Body of pancreas (tissue), 4 donors: ENCODE measurements at regions not wholly inside any gene's neighbourhood (a gene's known extent, or its start where the extent isn't known, plus 50 kb on each side); places are given as distances from the start of the nearest gene placed in this dataset.

Experiments
- ATAC-seq: fragments of 150-250 bp; one replicate; pipeline ENCODE4 v1.9.1; 2016
- DNase-seq, 4 donors: peaks; one replicate each; pipeline ENCODE4 v3.0.0-alpha.2; 2019
- H3K27ac ChIP-seq, 4 donors: fragments of 200-600 bp; sonication (generic); 1 replicate in 3 of 4; 2 replicates in 1 of 4; pipeline versions ENCODE4 v1.5.1 to v1.6.1; 2016 to 2019; ENCODE audit warnings: mild to moderate bottlenecking in 1 of 4, mixed read lengths in 1 of 4, moderate library complexity in 1 of 4
- H3K27me3 ChIP-seq, 2 donors: fragments of 200-600 bp; sonication (generic); one replicate each; pipeline ENCODE4 v1.6.0; 2016; ENCODE audit warnings: mild to moderate bottlenecking in 1 of 2
- H3K36me3 ChIP-seq, 2 donors: fragments of 200-600 bp; sonication (generic); replicated peaks in 1 of 2; 2 replicates each; pipeline ENCODE4 v1.5.1; 2016; ENCODE audit warnings: low read depth in 2 of 2; ENCODE audit not compliant: insufficient read depth in 1 of 2
- H3K4me1 ChIP-seq: fragments of 200-600 bp; sonication (generic); one replicate; pipeline ENCODE4 v1.6.0; 2016
- H3K4me3 ChIP-seq, 2 donors: fragments of 200-600 bp; sonication (generic); 1 replicate in 1 of 2; 2 replicates in 1 of 2; pipeline ENCODE4 v1.5.1; 2016 to 2019
- H3K9me3 ChIP-seq, 3 donors: fragments of 200-600 bp; sonication (generic); 1 replicate in 2 of 3; 2 replicates in 1 of 3; pipeline ENCODE4 v1.5.1; 2016
- POLR2A ChIP-seq, 3 donors: fragments of 450-650 bp; IDR thresholded peaks; one replicate each; pipeline ENCODE4 v1.6.1; 2016; ENCODE audit warnings: antibody characterized with exemption in 3 of 3, mild to moderate bottlenecking in 2 of 3
- WGBS, 2 donors: methylation state at CpG; one replicate each; pipeline ENCODE4 v1.1.5; 2017; 5-methylcytosine and 5-hydroxymethylcytosine counted together
- intact Hi-C: fragments of 100-400 bp; cut with DNase I; formaldehyde crosslinking; loops from one replicate; pipeline ENCODE4 v1.15.1; 2023
- TF ChIP-seq, protein P1 (sequence below), 7 experiments: fragments of 450-650 bp in 4 of 7; fragments of 200-600 bp in 3 of 7; sonication (generic) in 3 of 7; IDR thresholded peaks; one replicate each; pipeline ENCODE4 v1.5.1; 2016 to 2019; ENCODE audit warnings: antibody characterized with exemption in 7 of 7

DNA sequence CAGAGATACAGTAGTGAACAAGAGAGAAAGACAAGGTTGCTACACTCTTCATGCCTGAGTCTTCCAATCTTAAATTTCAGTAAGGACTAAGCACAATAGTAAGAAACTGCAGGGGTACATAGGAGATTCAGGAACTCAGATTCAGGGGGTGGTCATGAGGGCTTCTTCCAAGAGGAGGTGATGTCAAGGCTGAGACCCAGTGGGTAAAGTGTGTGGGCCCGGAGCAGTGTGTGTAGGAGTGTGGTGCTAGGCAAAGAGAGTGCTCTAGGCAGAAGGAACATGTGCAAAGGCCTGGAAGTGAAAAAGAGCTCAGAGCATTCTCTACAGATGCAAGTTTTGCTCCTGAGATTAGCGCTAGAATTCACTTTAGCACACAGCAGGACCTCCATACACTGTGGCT lies 102.9 kb upstream of the SPATA12 start:
- WGBS, 2 donors, result 81 to 96% methylated on average over 2 of the region's 2 CpGs
- intact Hi-C loops, result no loop called here
- no peaks in the 10 kb centered on the region for H3K4me1 ChIP-seq
- no peak overlapping the region for H3K4me3 ChIP-seq
- H3K27me3 ChIP-seq, result no peaks in the 10 kb centered on the region
- no peak for ATAC-seq
- TF ChIP-seq POLR2A (IDR thresholded peaks at IDR 0.05), result no peak
- TF ChIP-seq, protein P1, sequence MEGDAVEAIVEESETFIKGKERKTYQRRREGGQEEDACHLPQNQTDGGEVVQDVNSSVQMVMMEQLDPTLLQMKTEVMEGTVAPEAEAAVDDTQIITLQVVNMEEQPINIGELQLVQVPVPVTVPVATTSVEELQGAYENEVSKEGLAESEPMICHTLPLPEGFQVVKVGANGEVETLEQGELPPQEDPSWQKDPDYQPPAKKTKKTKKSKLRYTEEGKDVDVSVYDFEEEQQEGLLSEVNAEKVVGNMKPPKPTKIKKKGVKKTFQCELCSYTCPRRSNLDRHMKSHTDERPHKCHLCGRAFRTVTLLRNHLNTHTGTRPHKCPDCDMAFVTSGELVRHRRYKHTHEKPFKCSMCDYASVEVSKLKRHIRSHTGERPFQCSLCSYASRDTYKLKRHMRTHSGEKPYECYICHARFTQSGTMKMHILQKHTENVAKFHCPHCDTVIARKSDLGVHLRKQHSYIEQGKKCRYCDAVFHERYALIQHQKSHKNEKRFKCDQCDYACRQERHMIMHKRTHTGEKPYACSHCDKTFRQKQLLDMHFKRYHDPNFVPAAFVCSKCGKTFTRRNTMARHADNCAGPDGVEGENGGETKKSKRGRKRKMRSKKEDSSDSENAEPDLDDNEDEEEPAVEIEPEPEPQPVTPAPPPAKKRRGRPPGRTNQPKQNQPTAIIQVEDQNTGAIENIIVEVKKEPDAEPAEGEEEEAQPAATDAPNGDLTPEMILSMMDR (IDR thresholded peaks at IDR 0.05), result no peak
- H3K27ac ChIP-seq, result no peak overlapping the region
- no peak for DNase-seq
- H3K36me3 ChIP-seq, result no peaks in the 10 kb centered on the region
- no peaks in the 10 kb centered on the region for H3K9me3 ChIP-seq

DNA sequence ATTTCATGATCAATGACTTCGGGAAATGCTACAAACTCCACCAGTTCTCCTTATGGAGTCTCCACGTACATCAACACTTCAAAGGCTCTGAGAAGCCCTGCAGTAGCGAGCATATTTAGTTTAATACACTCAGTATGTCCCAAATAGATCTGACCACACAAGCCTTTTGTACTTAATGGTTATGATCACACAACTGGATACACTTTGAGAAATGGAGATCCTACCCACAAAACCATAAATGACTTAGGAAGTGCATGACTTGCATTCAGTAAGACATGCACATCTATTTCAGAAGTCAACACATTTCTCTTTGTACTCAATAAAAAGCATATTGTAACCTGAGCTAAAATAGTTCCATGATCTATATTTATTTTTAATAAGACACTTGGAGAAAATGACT lies 103.6 kb upstream of the SPATA12 start:
- 91 to 100% methylated on average over 3 of the region's 3 CpGs for WGBS, 2 donors
- Histone ChIP-seq H3K27me3 (no peaks in the 10 kb centered on the region), H3K4me1 (no peaks in the 10 kb centered on the region), H3K27ac (no peak overlapping the region), H3K9me3 (no peaks in the 10 kb centered on the region), H3K4me3 (no peak overlapping the region), H3K36me3 (no peaks in the 10 kb centered on the region)
- no peak for TF ChIP-seq POLR2A (IDR thresholded peaks at IDR 0.05)
- TF ChIP-seq, protein P1 (IDR thresholded peaks at IDR 0.05), result no peak
- intact Hi-C loops, result no loop called here
- ATAC-seq (no peak), DNase-seq (no peak)

DNA sequence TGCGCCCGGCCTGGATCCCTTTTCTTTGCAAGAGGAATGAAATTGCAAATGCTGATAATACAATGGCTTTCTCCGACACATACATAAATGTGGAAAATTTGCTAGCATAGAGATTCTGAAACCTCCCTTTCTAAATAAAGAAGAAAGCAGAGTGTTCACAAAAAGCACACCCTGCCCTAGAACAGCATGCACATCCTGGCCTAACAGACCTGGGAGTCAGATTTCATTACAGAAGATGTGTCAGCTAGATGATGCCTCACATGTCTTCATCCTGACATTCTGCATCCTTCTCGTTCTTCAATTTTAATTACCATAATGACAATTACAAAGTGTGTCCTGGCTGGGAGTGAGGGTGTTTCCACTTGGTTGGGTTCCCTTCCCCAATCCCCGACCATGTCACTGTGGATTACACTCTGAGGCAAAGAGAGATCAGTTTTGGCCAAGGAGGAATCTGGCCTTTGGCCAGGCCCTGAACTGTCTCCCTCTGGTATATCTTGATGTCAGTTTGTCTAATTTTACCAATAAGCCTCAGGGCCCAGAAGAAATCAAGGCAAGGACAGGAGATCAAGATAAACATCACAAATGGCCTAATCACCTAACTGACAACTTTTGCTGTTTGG lies 104.9 kb upstream of the SPATA12 start:
- intact Hi-C loops, result no loop called here
- H3K27me3 ChIP-seq, result no peaks in the 10 kb centered on the region
- no peaks in the 10 kb centered on the region for H3K4me1 ChIP-seq
- no peak overlapping the region for H3K27ac ChIP-seq
- TF ChIP-seq, protein P1 (IDR thresholded peaks at IDR 0.05), result no peak
- TF ChIP-seq POLR2A (IDR thresholded peaks at IDR 0.05), result no peak
- no peaks in the 10 kb centered on the region for H3K36me3 ChIP-seq
- ATAC-seq, result no peak
- DNase-seq, result no peak
- 90 to 91% methylated on average over 5 of the region's 5 CpGs for WGBS, 2 donors
- H3K4me3 ChIP-seq, result no peak overlapping the region
- H3K9me3 ChIP-seq, result no peaks in the 10 kb centered on the region

DNA sequence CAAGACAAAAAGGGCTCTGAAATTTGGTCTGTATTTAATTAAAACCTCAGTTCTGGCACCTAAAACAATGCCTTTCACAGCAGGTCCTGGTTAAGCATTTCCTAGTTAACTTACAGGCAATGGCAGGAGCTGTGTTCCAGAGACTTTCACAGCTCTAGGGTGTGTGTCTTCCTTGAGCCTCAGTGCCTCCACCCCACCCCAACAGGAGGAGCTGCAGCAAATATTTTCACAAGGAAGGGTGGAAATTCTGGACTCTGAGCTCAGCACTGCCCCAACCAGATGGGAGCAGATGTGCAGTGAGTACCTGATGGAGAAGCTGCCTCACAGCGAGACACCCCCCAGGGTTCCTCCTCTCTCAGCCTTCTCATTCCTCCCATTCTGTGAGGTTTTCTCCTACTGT lies 106.3 kb upstream of the SPATA12 start:
- no peak for ATAC-seq

DNA sequence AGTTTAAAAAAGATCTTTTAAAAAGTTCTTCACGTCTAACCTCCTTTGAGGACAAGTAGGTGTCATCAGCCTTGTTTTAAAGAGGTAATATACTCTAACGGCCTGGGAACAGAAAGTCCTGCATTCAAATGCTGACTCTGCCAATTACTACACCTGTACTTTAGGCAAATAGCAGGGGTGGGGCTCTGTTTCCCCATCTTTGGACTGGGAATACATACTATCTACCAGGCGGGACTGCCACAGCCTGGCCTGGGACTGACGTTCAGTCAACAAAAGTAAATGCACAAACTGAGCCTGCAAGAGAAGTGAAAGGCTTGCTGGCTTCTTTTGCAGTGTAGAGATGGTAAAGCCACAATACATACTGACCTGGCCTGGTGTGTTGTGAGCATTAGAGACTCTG lies 107.6 kb upstream of the SPATA12 start:
- intact Hi-C loops, result no loop called here
- TF ChIP-seq, protein P1 (IDR thresholded peaks at IDR 0.05), result no peak
- TF ChIP-seq POLR2A (IDR thresholded peaks at IDR 0.05), result no peak
- ATAC-seq (no peak), DNase-seq (no peak)
- H3K9me3 ChIP-seq, result no peaks in the 10 kb centered on the region
- H3K27me3 ChIP-seq, result no peaks in the 10 kb centered on the region
- no peak overlapping the region for H3K4me3 ChIP-seq
- 74 to 78% methylated on average over 3 to 4 of the region's 4 CpGs for WGBS, 2 donors
- H3K36me3 ChIP-seq, result no peaks in the 10 kb centered on the region
- H3K4me1 ChIP-seq, result no peaks in the 10 kb centered on the region
- no peak overlapping the region for H3K27ac ChIP-seq

More for the DNA sequence above, 106.3 kb upstream of the SPATA12 start:
- intact Hi-C loops, result no loop called here
- Histone ChIP-seq H3K4me1 (no peaks in the 10 kb centered on the region), H3K27ac (no peak overlapping the region), H3K36me3 (no peaks in the 10 kb centered on the region), H3K4me3 (no peak overlapping the region), H3K27me3 (no peaks in the 10 kb centered on the region), H3K9me3 (no peaks in the 10 kb centered on the region)
- no peak for DNase-seq
- WGBS, 2 donors, result 95 to 100% methylated on average over 1 of the region's 1 CpG
- TF ChIP-seq POLR2A (IDR thresholded peaks at IDR 0.05), result no peak
- TF ChIP-seq, protein P1 (IDR thresholded peaks at IDR 0.05), result no peak
